ENCODE measurements at regions not wholly inside any gene's neighbourhood (a gene's known extent, or its start where the extent isn't known, plus 50 kb on each side); places are given as distances from the start of the nearest gene placed in this dataset.

DNA sequence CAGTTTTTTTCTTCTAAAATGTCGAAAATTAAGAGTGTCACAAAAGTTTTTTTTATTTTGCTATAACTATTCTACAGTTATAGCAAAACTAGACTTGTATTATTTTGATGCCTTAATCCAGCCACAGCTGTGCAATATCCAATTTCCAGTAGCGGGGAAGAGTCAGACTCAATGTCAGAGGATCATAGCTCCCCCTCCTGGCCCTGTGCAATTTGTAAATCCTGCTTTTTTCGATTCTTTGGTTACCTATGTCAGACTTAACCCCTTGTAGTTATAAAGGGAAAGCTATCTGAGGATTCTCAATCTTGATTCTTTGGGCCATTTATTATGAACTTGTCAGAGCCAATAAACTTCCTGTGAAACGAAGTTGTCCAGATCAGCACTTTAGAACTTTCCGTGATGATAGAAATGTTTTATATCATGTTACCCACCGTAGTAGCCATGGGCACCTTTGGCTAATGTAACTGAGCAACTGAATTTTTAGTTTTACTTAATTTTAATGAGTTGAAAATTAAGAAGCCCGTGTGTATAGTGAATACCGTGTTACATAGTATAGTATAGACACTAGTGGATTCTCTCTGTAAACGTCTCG, 87.7 kb upstream of the PRKCQ start:
- peak; percentile 14 to 61 (median 22) for DNase-seq

DNA sequence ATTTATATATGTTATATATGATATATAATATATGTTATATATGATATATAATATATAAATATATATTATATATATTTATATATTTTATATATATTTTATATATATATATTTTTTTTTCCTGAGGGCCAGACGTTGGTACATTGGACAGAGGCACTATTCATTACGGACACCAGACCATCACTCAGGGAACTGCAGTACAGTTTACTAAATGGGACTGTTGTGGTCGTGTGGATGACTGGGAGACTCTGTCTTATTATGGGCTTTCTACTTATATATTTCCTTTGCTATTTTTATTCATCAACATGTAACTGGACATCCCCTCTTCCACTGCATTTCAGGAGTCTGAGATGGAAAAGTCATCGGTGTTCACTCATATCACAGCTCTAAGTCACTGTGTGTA, 87.1 kb upstream of the PRKCQ start:
- no peak for DNase-seq

GRCh38 chr10:6665847-6666246, 85.8 kb upstream of the PRKCQ start:
- DNase-seq = no peak

DNA sequence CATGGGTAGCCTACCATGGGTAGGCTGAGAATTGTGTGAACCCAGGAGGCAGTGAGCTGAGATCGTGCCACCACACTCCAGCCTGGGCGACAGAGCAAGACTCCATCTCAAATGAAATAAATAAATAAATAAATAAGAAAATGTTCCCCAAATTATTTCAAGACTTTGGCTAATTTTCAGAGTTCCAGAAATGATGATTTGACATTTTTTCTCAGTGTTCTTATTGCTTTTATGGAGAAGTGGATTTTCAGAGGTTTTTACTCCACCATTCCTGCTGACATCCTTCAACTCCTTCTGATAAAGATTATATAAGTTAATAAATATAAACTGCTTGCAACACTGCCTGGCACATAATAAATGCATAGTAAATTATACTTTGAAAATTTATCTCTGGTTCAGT, 80.4 kb upstream of the PRKCQ start:
- no peak for DNase-seq

DNA sequence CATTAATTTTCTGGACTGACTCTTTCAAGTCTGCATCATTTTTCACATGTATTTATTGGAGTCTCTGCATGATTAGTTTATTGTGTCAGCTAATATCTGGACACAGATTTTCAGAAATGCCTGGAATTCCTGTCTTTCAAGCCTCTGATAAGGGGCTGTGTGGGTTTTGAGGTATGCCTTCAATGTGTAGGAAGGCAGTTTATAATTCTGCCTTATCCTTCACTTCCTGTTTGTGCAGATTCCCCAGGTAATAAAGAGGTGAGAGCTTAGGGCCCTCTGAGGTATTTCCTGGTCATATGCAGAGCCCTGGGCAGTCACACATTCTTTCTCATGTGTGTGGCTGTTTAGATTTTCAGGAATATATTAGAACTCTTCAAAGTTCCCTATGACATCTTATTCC, 79.4 kb upstream of the PRKCQ start:
- DNase-seq = no peak

GRCh38 chr10:6657669-6658068, 77.6 kb upstream of the PRKCQ start:
- no peak for DNase-seq

DNA sequence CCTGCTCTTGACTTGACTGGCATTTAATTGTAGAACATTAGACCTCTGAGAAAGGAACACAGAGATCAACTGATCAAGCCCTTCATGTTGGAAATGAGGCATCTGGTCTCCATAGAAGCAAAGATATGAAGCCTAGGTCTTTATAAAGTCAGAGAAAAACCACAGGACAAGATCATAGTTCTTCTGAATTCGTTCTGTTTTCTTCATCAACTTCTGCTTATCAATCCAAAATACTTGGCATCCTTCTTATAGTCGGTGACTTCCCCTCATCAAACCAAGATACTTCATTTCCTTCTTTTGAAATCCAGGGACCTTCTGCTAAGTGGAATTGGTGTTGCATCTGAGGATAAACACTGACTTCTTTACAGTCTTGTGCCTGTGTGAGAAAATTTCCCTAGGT, 77.1 kb upstream of the PRKCQ start:
- no peak for DNase-seq

DNA sequence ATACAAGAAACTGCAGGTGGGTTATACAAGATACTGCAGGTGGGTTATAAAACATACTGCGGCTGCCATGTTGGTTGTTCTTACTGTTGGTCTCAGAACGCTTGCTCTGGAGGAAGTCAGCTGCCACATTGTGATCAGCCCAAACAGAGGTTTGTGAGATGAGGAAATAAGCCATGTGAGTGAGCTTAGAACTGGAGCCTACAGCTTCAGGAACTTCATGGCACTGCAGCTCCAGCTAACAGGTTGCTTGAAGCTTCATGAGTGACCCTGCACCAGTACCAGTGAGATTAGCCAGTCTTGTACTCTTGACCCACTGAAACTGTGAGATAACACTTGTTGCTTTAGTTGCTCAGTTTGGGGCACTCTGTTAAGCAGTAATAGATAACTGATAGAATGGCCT, 74.5 kb upstream of the PRKCQ start:
- no peak for DNase-seq

GRCh38 chr10:6650586-6650985, 70.5 kb upstream of the PRKCQ start:
- DNase-seq = no peak

GRCh38 chr10:6649903-6650302, 69.8 kb upstream of the PRKCQ start:
- DNase-seq = no peak

DNA sequence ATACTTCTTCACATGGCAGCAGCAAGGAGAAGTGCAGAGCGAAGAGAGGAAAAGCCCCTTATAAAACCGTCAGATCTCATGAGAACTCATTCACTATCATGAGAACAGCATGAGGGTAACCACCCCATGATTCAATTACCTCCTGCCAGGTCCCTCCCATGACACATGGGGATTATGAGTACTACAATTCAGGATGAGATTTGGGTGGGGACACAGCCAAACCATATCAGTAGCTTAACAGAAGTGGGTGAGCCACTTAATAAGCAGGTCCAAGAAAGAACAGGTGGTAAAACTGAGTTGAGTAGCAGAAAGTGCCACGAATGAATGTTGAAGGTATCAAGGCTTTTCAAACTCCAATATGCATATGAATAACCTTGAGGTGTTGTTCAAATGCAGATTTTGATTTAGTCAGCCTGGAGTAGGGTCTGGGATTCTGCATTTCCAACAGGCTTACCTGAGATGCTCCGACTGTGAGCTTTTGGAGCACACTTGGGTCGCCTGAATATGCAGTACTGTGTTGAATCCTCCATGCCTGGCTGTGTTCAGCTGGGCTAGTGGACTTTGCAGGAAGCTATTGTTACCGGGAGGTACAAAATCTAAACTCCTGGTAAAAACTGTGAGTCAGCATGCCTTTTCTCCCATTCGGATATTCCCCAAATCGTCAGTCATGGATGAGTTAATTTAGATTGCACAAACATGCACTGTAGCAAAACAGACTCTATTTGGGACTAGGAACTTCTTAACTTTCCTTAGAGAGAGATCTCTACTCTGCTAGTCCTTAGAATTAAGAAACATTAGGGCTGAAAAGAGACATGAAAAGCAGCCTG, 69.0 kb upstream of the PRKCQ start:
- DNase-seq = no peak

- peak in 2 of 3 experiments; percentile 0 to 18 for DNase-seq
Observed at GRCh38 chr10:6647811-6648526, 67.9 kb upstream of the PRKCQ start.

DNA sequence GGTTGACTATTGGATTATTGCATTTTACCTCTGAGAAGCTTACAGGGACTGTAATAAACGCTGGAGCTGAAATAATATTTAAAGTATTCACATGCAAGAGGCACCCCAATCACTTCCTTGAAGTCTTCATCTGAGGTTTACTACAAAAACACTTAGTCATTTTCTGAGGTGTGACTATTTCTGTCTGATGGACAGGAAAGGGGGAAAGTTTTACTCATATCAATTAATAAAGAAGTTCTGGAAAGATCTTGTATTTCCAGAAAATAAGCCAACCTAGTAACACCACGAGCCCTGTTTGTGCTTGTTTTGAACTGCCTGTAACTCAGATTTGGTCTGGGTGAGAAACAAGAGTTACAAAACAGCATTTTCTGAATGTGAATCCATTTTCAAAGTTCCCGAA, 63.9 kb upstream of the PRKCQ start:
- no peak for DNase-seq

GRCh38 chr10:6642876-6643275, 62.8 kb upstream of the PRKCQ start:
- DNase-seq = no peak

GRCh38 chr10:6640433-6641040, 60.5 kb upstream of the PRKCQ start:
- DNase-seq = no peak

- no peak for DNase-seq
Observed at GRCh38 chr10:6637053-6637452, 57.0 kb upstream of the PRKCQ start.

DNA sequence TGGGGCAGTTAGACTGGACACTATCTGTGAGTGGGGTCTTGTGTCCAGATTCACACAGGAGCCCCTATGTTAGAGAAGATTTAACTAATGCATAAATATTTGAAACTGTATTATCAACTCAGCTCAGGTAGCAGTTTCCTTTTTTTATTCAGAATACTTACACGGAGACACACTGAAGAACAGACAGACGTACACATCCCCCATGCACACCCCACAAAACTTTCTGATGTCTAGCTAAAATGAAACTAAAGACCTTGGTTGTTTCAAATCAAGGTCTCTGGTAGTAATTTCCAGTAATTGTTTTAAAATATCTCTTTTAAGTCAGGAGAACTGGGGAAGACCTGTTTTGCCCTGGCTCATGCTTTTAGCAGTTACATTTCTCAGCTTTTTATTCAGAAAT, 55.7 kb upstream of the PRKCQ start:
- DNase-seq = no peak

Data from NCI-H1417 (cell line).